ENCODE measurements at regions not wholly inside any gene's neighbourhood (a gene's known extent, or its start where the extent isn't known, plus 50 kb on each side); places are given as distances from the start of the nearest gene placed in this dataset.

GRCh38 chr9:31153250-31153840, 1231.1 kb upstream of the ACO1 start:
- Histone ChIP-seq H3K4me3 (no peak overlapping the region), H3K27ac (no peak overlapping the region), H3K36me3 (no peaks in the 10 kb centered on the region), H3K27me3 (no peaks in the 10 kb centered on the region), H3K9me3 (no peaks in the 10 kb centered on the region), H3K4me1 (no peaks in the 10 kb centered on the region)
- DNase-seq (no peak), ATAC-seq (no peak)
- intact Hi-C loops (cut with DNase I) = no loop called here
- TF ChIP-seq CTCF (IDR thresholded peaks at IDR 0.05) = no peak

- no peaks in the 10 kb centered on the region for H3K27me3 ChIP-seq
- ATAC-seq (peak; percentile 24), DNase-seq (no peak)
- H3K36me3 ChIP-seq = no peaks in the 10 kb centered on the region
- H3K27ac ChIP-seq = no peak overlapping the region
- no peaks in the 10 kb centered on the region for H3K9me3 ChIP-seq
- H3K4me3 ChIP-seq = no peak overlapping the region
- TF ChIP-seq CTCF (IDR thresholded peaks at IDR 0.05) = no peak
- intact Hi-C loops (cut with DNase I) = no loop called here
- H3K4me1 ChIP-seq = no peaks in the 10 kb centered on the region
Observed at GRCh38 chr9:31166516-31166915, 1217.9 kb upstream of the ACO1 start.

- Histone ChIP-seq H3K36me3 (no peaks in the 10 kb centered on the region), H3K4me1 (no peaks in the 10 kb centered on the region), H3K27me3 (no peaks in the 10 kb centered on the region), H3K9me3 (no peaks in the 10 kb centered on the region), H3K4me3 (no peak overlapping the region), H3K27ac (no peak overlapping the region)
- DNase-seq = no peak
- TF ChIP-seq CTCF (IDR thresholded peaks at IDR 0.05) = no peak
- intact Hi-C loops (cut with DNase I) = no loop called here
- no peak for ATAC-seq
Observed at GRCh38 chr9:31168161-31168560, 1216.3 kb upstream of the ACO1 start.

- no peaks in the 10 kb centered on the region for H3K4me1 ChIP-seq
- H3K27me3 ChIP-seq = no peaks in the 10 kb centered on the region
- no peak overlapping the region for H3K4me3 ChIP-seq
- H3K36me3 ChIP-seq = no peaks in the 10 kb centered on the region
- DNase-seq (no peak), ATAC-seq (no peak)
- intact Hi-C loops (cut with DNase I) = no loop called here
- H3K27ac ChIP-seq = no peak overlapping the region
- H3K9me3 ChIP-seq = no peaks in the 10 kb centered on the region
- no peak for TF ChIP-seq CTCF (IDR thresholded peaks at IDR 0.05)
Observed at GRCh38 chr9:31174681-31175080, 1209.8 kb upstream of the ACO1 start.

- DNase-seq (no peak), ATAC-seq (no peak)
- Histone ChIP-seq H3K27me3 (no peaks in the 10 kb centered on the region), H3K4me3 (no peak overlapping the region), H3K4me1 (no peaks in the 10 kb centered on the region), H3K27ac (no peak overlapping the region), H3K9me3 (no peaks in the 10 kb centered on the region), H3K36me3 (no peaks in the 10 kb centered on the region)
- intact Hi-C loops (cut with DNase I) = no loop called here
- no peak for TF ChIP-seq CTCF (IDR thresholded peaks at IDR 0.05)
Observed at GRCh38 chr9:31183866-31184265, 1200.6 kb upstream of the ACO1 start.

- no peak for TF ChIP-seq CTCF (IDR thresholded peaks at IDR 0.05)
- no peaks in the 10 kb centered on the region for H3K4me1 ChIP-seq
- no peak for DNase-seq
- no peak overlapping the region for H3K27ac ChIP-seq
- ATAC-seq = no peak
- intact Hi-C loops (cut with DNase I) = no loop called here
- no peak overlapping the region for H3K4me3 ChIP-seq
- no peaks in the 10 kb centered on the region for H3K27me3 ChIP-seq
- no peaks in the 10 kb centered on the region for H3K9me3 ChIP-seq
- H3K36me3 ChIP-seq = no peaks in the 10 kb centered on the region
Observed at GRCh38 chr9:31185831-31186230, 1198.6 kb upstream of the ACO1 start.
